ENCODE measurements at regions not wholly inside any gene's neighbourhood (a gene's known extent, or its start where the extent isn't known, plus 50 kb on each side); places are given as distances from the start of the nearest gene placed in this dataset.

DNA sequence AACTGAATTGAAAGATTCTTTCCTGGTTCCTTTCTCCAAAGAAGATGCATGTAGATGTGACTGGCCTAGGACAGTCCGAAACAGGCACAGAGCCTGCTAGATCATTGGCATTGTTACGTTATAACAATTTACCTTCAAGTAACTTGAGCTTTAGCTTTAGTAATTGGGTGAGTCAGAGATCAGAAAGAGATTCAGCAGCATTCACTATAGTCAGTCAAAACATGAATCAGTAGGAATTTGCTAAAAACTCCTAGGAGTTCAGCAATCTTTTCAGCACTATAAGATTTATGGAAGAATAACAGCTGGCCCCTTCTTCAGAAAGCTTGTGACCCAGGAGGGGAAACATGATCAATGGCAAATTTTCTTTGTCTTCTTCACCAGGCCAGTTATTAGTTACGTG is 281.7 kb upstream of the PRDM1 start:
- no peaks in the 10 kb centered on the region for H3K27me3 ChIP-seq
- WGBS, 2 donors = 81 to 83% methylated on average over 3 of the region's 3 CpGs
- TF ChIP-seq POLR2A (IDR thresholded peaks at IDR 0.05) = no peak
- TF ChIP-seq, protein P1, sequence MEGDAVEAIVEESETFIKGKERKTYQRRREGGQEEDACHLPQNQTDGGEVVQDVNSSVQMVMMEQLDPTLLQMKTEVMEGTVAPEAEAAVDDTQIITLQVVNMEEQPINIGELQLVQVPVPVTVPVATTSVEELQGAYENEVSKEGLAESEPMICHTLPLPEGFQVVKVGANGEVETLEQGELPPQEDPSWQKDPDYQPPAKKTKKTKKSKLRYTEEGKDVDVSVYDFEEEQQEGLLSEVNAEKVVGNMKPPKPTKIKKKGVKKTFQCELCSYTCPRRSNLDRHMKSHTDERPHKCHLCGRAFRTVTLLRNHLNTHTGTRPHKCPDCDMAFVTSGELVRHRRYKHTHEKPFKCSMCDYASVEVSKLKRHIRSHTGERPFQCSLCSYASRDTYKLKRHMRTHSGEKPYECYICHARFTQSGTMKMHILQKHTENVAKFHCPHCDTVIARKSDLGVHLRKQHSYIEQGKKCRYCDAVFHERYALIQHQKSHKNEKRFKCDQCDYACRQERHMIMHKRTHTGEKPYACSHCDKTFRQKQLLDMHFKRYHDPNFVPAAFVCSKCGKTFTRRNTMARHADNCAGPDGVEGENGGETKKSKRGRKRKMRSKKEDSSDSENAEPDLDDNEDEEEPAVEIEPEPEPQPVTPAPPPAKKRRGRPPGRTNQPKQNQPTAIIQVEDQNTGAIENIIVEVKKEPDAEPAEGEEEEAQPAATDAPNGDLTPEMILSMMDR (IDR thresholded peaks at IDR 0.05) = no peak
- H3K4me1 ChIP-seq = no peaks in the 10 kb centered on the region
- no peak overlapping the region for H3K27ac ChIP-seq
- no peaks in the 10 kb centered on the region for H3K36me3 ChIP-seq (replicated peaks in 1 of 2; ENCODE audit: insufficient read depth in 1 of 2, low read depth in 2 of 2)
- ATAC-seq (no peak), DNase-seq (no peak)
- H3K4me3 ChIP-seq = no peak overlapping the region
- H3K9me3 ChIP-seq = no peaks in the 10 kb centered on the region
- intact Hi-C loops (cut with DNase I) = no loop called here

DNA sequence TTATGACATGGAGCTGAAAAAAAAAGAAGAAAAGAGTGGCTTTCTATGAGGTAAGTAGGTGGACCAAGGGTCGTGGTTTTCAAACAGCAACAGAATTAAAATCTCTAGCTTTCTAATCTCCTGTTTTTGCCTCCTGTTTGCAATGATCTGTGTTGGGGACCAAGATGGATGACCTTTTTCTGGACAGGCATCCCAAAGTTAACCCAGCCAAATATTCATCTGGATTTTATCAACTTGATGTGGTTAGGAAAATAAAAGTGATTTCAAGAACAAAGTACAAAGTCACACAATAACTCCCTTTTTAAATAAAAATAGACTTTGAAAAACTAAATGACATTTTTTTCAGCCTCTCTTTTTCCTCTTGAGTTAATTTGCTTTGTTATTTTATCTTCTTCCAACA is 282.1 kb upstream of the PRDM1 start:
- Histone ChIP-seq H3K4me3 (no peak overlapping the region), H3K4me1 (no peaks in the 10 kb centered on the region), H3K27ac (no peak overlapping the region), H3K9me3 (no peaks in the 10 kb centered on the region), H3K27me3 (no peaks in the 10 kb centered on the region), H3K36me3 (replicated peaks in 1 of 2; ENCODE audit: insufficient read depth in 1 of 2, low read depth in 2 of 2) (no peaks in the 10 kb centered on the region)
- WGBS, 2 donors = 40 to 93% methylated on average over 1 of the region's 1 CpG
- intact Hi-C loops (cut with DNase I) = no loop called here
- no peak for ATAC-seq
- no peak for DNase-seq
- TF ChIP-seq, protein P1 (IDR thresholded peaks at IDR 0.05) = no peak
- TF ChIP-seq POLR2A (IDR thresholded peaks at IDR 0.05) = no peak

DNA sequence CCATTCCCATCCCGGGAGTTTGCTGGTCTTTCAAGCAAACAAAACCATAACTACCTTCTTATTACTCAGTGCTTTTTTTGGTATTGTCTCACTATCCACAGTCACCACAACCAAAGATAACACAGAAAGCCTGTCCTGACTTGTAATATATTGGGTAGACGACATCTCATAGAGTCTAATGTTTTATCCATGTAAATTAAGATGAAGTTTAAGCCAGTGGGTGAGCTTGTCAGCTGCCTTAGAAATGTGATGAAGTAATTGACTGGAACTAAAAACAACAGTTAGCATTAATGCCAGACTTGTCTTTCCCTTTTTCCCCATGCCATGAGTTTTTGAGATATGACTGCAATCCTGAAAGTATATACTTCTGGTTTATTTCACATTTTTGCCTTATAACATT is 282.7 kb upstream of the PRDM1 start:
- intact Hi-C loops (cut with DNase I) = no loop called here
- no peak for ATAC-seq
- no peaks in the 10 kb centered on the region for H3K27me3 ChIP-seq
- H3K4me3 ChIP-seq = no peak overlapping the region
- H3K27ac ChIP-seq = no peak overlapping the region
- no peak for TF ChIP-seq POLR2A (IDR thresholded peaks at IDR 0.05)
- TF ChIP-seq, protein P1 (IDR thresholded peaks at IDR 0.05) = no peak
- 49 to 60% methylated on average over 2 of the region's 2 CpGs for WGBS, 2 donors
- DNase-seq = no peak
- no peaks in the 10 kb centered on the region for H3K9me3 ChIP-seq
- H3K4me1 ChIP-seq = no peaks in the 10 kb centered on the region
- H3K36me3 ChIP-seq (replicated peaks in 1 of 2; ENCODE audit: insufficient read depth in 1 of 2, low read depth in 2 of 2) = no peaks in the 10 kb centered on the region

DNA sequence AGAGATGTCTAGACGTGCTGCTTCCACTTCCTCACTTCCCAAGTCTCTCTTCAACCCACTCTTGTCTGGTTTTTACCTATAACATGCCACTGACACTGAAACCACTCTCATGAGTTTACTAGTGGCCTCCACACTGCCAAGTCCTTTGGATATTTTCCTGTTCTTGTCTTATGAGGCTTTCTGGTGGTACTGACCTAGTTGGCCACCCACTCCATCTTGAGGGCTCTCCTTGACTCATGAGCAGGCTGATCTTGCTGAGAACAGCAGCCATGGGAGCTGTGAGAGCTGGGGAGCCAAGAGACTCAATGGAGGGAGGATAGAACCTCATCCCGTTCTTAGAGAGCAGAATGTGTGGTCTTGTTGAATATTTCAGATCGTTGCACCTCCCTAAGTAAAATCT is 283.4 kb upstream of the PRDM1 start:
- H3K4me1 ChIP-seq = no peaks in the 10 kb centered on the region
- no peak for ATAC-seq
- H3K27ac ChIP-seq = no peak overlapping the region
- TF ChIP-seq, protein P1 (IDR thresholded peaks at IDR 0.05) = no peak
- no peak for TF ChIP-seq POLR2A (IDR thresholded peaks at IDR 0.05)
- H3K4me3 ChIP-seq = no peak overlapping the region
- H3K36me3 ChIP-seq (replicated peaks in 1 of 2; ENCODE audit: insufficient read depth in 1 of 2, low read depth in 2 of 2) = no peaks in the 10 kb centered on the region
- H3K27me3 ChIP-seq = no peaks in the 10 kb centered on the region
- WGBS, 2 donors = 54 to 64% methylated on average over 3 of the region's 3 CpGs
- no peak for DNase-seq
- H3K9me3 ChIP-seq = no peaks in the 10 kb centered on the region
- intact Hi-C loops (cut with DNase I) = no loop called here

DNA sequence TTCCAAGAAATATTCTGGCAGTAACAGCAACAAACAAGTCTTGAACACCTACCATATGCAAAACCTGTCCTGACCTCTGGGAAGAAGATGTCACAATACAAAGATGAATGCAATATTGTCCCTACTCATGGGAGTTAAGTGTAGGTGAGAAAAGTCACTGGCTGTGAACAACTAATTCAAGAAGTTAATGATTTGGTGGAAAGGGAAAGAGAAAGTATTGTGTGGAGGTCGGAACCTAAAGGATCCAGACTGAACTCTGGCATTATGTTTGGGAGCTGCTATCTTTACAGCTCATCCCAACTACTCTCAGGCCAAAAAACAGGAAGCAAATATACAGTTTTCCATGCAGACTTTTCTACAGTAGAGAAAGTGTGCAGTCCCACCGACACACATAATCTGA is 285.3 kb upstream of the PRDM1 start:
- no peak for DNase-seq
- Histone ChIP-seq H3K4me1 (no peaks in the 10 kb centered on the region), H3K36me3 (replicated peaks in 1 of 2; ENCODE audit: insufficient read depth in 1 of 2, low read depth in 2 of 2) (no peaks in the 10 kb centered on the region), H3K27me3 (no peaks in the 10 kb centered on the region), H3K27ac (no peak overlapping the region), H3K4me3 (no peak overlapping the region), H3K9me3 (no peaks in the 10 kb centered on the region)
- 55 to 61% methylated on average over 2 of the region's 2 CpGs for WGBS, 2 donors
- no peak for ATAC-seq
- intact Hi-C loops (cut with DNase I) = no loop called here
- TF ChIP-seq POLR2A (IDR thresholded peaks at IDR 0.05) = no peak
- TF ChIP-seq, protein P1 (IDR thresholded peaks at IDR 0.05) = no peak

Data from body of pancreas (tissue), 4 donors.